NCI-H524 treated with DMSO at 0.1 percent for 48 hours (cell line): ENCODE measurements at regions not wholly inside any gene's neighbourhood (a gene's known extent, or its start where the extent isn't known, plus 50 kb on each side); places are given as distances from the start of the nearest gene placed in this dataset.

Experiments
- DNase-seq: peaks from one replicate; lab custom pipeline; 2025; lab: John Stamatoyannopoulos, UW

DNA sequence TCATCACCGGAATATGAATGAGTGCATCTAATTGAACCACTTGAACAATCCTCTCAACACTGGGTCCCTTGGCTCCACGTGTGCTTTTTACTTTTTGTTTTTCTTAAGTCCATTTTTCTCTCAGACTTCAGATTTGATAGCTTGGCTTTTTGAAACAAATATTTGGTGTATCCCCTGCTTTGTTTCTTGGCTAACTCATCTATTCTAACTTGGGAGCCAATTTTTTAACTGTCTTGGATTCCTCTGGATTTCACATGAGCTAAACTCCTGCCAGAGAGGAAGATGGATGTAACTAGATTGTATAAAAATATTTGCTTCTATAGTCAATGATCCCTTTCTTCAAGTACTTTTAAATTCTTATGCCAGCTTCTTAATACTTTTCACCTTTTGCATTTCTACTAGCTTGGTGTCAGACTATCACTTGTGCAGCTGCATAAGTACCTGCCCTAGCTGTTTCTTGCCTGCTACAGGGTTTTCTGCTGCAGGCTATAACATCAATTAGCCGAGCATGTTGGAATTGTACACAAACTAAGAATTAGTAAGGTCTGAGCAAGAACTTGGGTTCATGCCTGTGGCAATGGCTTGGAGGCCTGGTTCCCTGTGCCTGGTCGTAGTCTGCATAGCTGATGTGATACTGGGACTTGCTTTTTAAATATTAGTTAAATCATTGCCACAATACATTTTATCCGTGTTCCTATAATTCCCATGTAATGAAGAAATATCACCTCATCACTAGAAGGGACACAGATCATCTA is 281.5 kb downstream of the EN1 start:
- DNase-seq, result no peak

DNA sequence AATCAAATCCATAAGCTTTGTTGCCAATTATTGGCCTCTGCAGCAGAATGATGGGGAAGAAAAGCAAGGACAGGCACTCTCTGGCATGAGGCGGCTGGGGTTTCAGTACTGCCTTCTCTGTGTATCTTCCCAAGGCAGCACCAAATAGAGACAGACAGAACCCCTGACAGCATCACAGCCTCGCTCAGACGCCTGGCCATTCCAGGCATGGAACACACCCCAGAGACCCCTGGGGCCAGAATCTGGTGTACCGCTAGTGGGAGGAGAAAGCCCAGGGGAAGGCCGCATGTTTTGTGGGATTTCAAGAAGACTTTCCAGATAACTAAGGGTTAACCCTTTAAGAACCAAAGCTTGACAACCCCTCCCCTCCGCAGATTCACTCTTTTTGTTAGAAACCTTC is 282.1 kb downstream of the EN1 start:
- DNase-seq, result no peak

DNA sequence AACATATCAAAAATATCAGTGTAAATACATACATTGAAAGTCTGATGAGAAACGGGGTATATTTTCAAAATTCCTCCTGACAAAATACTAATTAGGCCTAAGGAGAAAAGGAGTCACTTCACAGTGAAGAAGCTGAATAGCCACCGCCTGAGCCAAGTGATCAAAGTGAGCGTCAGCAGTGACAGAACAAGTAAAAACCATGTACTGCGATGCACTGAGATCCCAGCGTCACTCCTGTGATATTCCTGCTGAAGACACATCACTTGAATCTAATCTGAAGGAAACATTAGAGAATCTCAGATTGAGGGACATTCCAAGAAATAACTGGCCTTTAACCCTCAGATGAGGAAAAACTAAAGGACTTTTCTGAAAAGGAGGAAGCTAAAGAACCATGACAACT is 285.3 kb downstream of the EN1 start:
- DNase-seq, result no peak

DNA sequence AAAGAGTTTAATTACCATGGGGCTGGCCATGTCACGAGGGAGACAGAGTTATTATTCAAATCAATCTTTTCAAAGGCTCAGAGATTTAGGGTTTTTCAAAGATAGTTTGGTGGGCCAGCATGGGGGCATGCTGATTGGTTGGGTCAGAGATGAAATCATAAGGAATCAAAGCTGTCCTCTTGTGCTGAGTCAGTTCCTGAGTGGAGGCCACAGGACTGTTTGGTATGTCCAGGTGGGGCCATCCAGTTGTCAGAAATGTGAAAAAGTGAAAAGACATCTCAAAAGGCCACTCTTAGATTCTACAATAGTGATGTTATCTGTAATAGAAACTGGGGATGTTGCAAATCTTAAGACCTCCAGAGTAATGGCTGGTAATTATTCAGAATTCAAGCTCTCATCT is 288.6 kb downstream of the EN1 start:
- no peak for DNase-seq

DNA sequence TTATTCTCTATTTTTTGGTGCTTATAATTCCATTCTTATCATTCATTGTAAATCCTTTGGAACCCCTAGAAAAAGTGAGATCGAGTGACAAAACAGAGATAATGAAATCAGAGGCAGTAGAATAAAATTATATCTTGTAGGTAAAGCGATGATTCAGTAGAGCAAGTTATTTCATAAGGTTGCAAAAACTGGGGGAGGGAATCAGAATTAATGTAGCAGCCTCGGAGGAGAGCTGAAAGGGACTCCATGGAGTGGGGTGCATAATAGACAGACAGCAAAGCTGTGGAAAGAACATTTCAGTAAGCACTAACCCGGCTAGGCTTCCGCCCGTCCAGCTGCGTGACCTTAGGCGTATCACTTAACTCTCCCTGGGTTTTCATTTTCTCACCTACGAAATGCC is 289.7 kb downstream of the EN1 start:
- DNase-seq, result no peak

DNA sequence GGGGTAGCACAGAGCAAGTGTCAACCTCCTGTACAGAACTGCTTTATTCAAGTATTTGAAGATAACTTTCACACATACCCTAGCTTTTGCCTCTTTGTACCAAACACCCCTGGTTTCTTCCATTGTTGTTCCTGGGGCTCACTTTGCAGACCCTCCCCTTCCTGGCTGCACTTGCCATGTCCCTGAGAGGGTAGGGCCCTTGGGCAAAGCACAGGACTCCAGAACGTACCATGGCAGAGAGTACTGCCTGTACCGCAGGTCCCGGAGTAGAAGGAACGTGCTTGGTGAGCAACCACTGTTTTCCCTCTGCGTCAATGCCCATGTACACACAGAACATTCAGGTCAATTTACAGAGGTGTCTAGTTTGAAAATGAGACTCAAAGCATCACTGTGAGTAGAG is 290.4 kb downstream of the EN1 start:
- DNase-seq, result no peak

DNA sequence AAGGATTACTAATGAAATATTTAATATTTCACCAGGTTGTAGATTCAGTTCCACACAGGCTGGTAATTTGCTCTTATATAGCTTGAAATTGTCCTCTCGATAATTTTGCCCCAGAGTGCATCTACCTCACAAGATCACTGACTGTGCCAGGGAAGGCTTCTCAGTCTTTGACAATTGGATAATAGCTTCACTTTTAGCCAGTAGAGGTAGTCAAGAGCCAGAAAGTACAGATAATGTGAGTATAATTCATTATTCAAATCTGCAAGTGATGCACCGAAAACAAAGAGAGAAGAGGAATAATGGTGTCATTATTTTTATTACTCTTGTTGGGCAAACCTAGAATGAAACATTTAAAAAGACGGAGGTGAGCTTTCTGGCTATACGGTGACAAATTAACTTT is 292.8 kb downstream of the EN1 start:
- no peak for DNase-seq

DNA sequence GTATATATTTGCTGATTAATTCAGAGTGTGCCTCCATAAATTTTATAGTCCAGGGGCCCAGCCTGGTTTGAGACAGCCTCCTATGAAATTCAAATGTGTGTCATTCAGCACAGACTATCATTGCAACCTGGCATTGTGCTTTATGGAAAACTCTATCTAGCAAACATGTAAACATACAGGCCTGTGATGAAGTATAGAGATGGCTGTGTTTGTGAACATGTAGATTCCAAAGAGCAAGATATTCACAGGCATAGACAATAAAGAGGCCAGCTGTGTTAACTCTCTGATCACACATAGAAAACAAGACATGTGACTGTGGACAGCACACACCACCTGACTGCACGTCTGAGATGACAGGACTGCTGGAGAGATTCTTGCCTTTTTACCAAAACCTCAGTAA is 297.9 kb downstream of the EN1 start:
- no peak for DNase-seq

DNA sequence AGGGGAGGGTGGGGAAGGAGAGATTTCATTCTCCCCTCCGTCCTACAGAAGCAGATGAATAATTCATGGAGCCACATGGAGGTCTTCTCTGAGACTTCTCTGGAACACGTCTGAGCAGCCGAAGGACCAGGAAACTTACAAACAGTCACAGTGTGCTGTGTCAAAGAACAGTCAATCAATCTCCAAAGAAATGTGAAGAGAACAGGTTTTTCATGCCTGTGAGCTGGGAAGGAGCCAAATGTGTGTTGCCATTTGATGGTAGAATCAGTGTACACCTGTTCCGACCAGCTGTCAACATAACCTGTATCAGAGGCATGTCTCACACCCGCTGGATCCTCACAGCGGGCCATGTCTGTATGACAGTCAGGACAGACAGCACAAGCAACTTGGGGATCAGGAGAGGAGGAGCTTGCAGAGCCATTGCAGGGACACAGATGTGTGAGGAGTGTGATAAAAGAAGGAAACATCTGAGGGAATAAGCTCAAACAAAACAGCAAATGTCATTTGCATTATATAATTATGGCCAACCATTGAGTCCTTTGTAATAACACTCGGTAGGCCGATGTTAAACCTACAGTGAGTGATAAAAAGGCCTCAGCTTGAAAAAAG is 298.5 kb downstream of the EN1 start:
- no peak for DNase-seq

DNA sequence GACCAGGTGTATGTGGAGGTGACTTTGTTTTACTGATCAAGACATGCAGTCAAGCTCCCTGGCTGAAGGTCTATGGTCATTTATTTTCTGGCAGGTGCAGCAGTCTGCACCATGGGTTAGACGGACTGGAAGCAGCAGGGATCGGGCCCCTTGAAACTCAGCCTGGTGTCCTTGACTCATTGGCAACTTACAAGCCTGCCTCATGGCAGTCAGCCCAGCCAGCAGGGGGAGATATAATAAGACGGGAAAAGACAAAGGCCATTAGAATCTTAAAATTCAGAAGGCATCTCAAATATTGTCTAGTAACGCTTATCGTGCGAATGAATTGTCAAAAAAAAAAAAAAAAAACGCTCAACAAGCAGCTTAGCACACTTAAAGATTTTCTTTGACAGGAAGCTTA is 308.2 kb downstream of the EN1 start:
- DNase-seq, result no peak

DNA sequence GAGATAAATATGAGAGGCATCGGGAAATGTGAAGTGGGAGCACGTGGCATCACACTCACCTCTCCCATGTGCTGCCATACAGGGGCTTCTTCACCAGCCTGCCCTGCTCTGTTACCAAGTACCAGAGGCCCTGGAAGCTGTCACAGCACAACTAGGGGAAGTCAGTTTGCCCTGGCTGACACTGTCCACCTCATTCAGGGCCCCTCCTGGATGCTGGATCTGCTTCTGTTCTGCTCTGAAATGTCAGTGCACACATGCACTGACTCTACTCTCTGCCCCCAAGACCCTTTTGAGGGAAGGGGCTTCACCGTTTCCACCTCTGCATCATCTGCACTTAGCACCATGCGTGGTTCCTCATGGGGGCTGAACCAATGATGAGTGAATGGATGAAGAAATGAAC is 311.1 kb downstream of the EN1 start:
- DNase-seq, result no peak

DNA sequence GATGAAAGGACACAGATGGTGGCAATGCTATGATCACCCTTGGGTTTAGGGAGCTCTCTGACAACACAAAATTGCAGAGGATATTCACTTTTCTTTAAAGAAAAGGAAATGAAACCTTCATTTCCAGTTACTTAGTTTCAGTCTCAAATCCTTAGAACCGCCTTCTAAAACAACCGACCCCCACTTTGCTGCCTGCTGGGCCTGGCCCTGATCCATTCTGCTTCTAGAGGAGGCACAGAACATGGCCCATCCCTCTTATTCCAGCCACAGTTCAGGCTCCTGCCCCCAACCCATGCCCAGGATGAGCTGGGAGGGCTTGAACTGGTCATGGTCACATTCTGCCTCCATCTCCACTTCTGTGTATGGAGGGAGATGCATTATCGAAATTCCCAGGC is 311.6 kb downstream of the EN1 start:
- DNase-seq, result no peak

DNA sequence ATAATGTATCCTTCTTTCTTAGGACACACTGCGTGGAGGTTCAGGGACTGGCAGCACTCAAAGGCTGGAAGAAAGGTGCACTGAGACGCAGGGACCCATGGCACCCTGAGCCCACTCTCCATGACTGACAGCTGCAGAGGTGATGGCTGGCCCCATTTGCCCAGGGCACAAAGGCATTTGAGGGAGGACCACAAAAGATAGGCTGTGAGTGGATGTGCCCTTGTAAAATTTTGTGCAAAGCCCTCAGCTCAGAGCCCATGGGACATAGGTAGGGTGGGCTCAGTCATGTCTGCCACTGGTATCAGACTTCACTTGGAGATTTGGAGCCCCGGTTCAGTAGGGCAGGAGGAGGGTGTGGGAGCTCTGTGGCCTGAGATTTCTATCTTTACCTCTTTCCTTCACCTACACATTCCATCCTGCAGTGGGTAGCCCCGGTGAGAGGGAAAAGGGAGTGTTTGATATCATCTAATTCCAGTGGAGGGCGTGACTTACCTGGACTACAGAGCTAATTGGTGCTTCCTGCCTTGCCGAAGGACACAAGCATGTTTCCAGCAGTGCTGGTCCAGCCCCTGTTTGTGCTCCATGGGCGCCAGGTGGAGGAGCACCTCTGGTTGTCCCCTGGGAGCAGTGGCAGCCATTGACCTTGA is 312.2 kb downstream of the EN1 start:
- DNase-seq, result no peak

DNA sequence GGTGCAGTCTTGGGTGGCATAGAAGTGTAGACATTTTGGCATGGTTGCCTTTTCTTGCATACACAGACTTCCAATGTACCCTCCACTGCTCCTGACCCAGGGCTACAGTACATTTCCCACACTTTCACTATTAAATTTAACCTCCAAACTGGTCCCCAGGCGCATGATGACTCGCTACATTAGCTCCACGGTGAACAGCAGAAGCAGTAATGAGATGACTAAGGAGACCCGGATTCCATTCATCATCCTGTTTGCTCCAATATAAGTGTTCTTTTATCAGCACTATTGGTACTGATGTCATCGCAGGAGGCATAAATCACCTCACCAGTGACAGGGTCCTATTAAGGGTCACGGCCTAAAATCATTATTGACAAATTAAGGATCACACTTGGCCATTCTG is 316.5 kb downstream of the EN1 start:
- no peak for DNase-seq

DNA sequence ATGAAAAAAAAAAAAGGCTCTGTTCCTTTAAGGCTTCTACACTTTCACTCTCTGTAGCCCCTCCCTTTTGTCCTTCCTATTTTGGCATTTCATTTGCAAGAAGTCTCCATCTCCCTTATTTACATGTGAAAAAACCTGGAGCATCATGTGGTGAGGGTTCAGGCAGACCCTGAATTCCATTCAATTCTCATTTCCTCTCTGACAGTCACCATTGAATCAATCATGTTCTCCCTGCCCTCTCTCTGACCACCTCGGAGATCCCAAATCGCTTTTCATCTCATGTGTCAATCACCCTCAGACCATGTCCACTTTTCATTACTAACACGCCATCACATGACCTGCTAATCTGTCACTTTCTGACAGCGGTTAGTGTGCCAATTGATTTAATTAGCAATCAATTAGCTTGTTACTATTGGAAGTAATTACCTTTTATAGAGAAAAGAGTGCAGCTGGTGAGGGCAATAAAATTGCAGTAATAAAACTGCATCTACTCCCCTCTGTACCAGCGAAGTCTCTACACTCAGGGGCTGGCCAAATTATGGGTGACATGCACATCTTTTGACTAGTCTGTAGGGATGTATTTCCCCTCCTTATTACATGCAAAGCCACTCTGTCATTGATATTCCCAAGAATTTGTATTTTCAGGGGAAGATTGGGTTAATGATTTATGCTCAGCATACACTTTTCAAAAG is 317.4 kb downstream of the EN1 start:
- DNase-seq, result no peak

DNA sequence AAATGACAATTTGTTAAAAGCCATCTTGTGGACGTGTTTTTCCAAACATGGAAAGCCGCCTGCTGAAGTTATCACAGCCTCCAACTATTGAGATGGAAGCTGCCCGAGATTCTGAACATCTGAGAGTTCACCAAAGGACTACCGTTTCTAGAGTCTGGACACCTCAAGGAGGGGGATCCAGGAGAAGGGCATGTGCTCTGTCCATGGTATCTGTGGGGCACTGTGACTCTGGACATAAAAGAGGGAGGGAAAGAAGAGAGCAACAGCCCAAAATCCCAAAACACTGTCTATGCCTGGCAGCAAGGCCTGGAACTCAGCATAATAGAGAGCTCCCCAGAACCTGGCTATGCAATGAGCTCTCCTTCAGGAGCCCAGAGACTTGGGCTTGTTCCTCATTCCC is 319.9 kb downstream of the EN1 start:
- DNase-seq, result no peak

DNA sequence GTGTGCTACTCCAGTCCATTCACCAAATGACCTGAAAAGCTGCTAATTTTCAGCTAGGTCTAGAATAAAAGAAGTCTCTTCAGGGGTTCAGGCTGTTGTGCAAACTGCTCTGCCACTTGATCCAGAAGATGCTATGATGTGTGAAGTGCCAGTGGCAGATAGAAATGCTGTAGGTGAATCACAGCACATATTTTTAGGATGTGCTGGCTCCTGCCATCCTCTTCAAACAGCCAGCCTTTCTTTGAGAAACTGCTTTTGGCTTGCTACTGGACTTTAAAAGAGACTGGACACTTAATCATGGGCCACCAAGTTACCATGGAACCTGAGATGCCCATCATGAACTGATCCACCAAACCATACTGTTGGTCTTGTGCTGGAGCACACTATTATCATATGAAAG is 322.1 kb downstream of the EN1 start:
- no peak for DNase-seq

DNA sequence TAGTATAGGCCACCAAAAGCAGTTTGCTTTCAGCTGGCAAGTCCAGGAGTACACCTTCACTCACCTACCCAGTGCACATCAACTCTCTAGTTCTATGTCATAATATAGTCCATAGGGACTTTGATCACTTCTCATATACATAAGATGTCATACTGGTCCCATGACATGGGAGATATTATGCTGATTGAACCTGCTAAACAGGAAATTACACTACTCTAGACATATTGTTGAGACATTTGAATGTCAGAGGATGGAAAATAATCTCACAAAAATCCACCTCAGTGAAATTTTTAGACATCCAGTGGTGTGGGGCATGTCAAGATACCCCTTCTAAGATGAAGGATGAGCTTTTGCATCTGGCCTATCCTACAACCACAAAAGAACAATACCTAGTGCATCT is 322.5 kb downstream of the EN1 start:
- DNase-seq, result no peak

DNA sequence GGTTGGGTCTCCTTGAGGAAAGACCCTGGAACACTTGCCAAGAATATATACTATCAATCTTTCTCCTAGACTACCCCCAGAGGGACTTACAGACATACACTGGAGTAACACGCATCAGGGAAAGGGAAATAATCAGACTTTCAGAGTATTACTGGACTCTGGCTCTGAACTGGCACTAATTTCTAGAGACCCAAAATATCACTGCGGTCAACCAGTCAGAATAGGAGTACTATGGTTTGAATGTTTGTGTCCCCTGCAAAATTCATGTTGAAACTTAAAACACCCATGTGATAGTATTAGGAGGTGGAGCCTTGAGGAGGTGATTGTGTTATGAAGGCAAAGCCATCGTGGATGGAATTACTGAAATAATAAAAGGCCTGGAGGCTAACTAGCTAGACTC is 323.7 kb downstream of the EN1 start:
- DNase-seq, result no peak

DNA sequence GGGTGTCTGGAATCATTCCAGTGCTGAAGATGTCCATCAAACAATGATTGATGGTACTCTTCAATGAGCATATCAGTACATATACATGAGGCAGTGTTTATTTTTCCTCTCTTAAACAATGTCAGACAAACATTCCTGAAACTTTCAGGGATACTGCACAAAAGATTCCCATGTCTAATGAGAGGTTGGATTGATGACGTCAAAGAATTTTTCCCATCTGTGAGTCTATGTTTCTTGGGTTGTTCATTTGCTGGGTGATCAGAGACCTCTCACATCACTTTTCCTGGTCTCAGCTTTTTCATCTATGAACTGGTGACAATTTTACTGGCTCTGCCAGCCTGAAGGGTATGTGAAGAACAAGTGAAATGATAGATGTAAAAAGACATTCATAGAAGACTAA is 325.5 kb downstream of the EN1 start:
- DNase-seq, result no peak

DNA sequence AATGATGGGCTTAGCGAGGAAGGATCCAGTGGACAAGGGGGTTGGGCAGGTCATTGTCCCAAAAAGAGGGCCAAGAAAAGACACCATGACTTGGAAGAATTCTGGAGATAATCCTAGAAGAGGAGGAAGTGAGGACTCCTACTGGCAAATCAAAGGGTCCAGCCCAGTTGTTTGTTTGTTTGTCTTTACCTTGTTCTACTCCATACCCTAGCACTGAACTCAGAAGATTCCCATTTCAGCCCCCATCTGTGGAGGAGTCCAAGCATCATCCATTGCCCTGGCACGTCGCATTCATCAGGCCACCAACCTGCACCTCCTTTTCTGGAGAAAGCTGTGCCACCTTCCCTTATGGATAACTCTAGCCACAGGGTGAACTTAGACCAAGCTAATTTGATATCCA is 326.2 kb downstream of the EN1 start:
- DNase-seq, result no peak

DNA sequence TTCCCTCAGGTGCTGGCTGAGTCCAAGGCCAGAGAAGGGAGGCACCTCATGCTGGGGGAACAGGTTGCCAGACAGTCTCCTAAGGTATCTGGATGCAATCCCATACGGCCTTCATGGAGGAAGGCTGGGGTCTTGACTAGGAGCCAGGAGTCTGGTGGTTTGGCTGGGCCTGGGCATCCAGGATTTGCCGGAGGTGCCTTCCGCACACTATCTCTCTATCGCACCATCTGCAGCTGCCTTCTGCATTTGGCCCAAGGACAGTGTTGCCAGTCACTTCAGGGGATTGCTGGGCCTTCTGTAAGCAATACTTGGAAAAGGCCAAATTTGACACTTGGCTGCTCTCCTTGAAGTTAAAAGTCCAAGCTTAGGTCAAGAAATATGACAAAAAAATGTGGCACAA is 327.2 kb downstream of the EN1 start:
- DNase-seq, result no peak

DNA sequence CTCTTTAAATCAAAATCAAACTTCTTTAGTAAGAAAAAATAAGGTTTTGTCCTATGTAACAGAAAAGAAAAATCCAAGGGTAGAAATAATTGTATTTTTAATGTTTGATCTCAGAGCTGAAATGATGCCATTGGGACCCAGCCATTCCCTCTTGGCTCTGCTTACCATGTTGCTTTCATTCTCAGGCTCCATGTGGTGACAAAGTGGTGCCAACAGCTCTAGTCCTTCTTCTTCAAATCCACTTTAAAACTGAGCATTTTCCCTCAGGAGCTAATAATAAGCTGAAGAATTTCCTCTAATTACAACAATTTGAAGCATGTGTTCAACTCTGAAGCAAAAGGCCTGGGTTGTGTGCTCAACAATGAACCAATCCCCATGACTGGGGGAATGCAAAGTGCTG is 327.9 kb downstream of the EN1 start:
- no peak for DNase-seq
